Loucy (cell line): ENCODE measurements at regions not wholly inside any gene's neighbourhood (a gene's known extent, or its start where the extent isn't known, plus 50 kb on each side); places are given as distances from the start of the nearest gene placed in this dataset.

Experiments
- CTCF ChIP-seq: fragments of 200-600 bp; sonication (generic); conservative IDR thresholded peaks from 2 replicates; pipeline ENCODE4 v1.5.1; 2014; ENCODE audit warnings: mild to moderate bottlenecking, antibody characterized with exemption, low read length
- EZH2phosphoT487 ChIP-seq: fragments of 200-600 bp; IDR thresholded peaks from 2 replicates; pipeline ENCODE4 v1.6.1; 2018; ENCODE audit warnings: antibody characterized with exemption, mild to moderate bottlenecking, moderate library complexity, borderline replicate concordance

GRCh38 chr10:3868271-3868664 lies 83.3 kb upstream of the KLF6 start:
- TF ChIP-seq CTCF (no peak), EZH2phosphoT487 (no peak)
